ENCODE measurements at regions not wholly inside any gene's neighbourhood (a gene's known extent, or its start where the extent isn't known, plus 50 kb on each side); places are given as distances from the start of the nearest gene placed in this dataset.

DNA sequence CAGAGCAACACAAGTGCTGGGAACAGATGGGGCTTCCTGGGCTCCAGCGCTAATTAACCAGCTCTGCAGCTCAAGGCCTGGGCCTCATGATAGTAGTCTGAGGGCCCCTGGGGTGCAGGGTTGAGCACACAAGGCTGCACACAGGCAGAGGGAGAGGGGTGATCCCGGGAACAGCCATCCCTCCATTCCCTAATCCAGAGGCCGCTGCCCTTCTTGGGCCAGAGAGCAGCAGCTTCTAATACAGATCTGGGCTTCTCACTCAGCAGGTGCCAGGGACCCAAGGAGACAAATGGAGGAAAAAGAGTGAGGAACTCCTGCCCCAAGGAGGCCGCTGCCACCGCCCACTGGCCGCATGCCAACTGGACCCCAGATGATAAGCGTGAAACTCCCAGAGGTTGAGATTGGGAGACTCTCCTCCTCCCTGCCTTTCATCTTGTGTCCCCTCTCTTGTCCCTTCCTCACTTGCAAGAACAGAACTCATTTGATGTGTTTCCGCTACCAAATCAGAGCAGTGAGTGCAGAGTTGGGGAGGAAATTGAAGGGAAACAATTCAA, 58.0 kb upstream of the IFNAR2 start:
- Histone ChIP-seq H3K9me3 (ENCODE audit: insufficient read depth, low read depth, low read length) (peaks cover 3% of the 10 kb centered on the region), H2AFZ (ENCODE audit: low read depth, low read length) (no peak overlapping the region), H3K36me3 (ENCODE audit: insufficient read depth, low read length) (no peaks in the 10 kb centered on the region), H3K4me3 (ENCODE audit: insufficient read depth, low read depth, low read length) (no peak overlapping the region), H3K27me3 (ENCODE audit: insufficient read depth, low read length) (peaks cover 15% of the 10 kb centered on the region), H3K4me2 (ENCODE audit: low read length) (no peak overlapping the region), H4K20me1 (ENCODE audit: insufficient read depth, low read length) (no peaks in the 10 kb centered on the region), H3K9ac (ENCODE audit: low read length) (no peak overlapping the region), H3K79me2 (ENCODE audit: insufficient read depth, low read length) (no peaks in the 10 kb centered on the region), H3K4me1 (ENCODE audit: insufficient read depth, low read length) (no peaks in the 10 kb centered on the region), H3K27ac (ENCODE audit: low read depth, low read length) (no peak overlapping the region)
- H3K4me3 Mint-ChIP-seq (ENCODE audit: unreplicated experiment), result no peak overlapping the region
- no peaks in the 10 kb centered on the region for H3K36me3 Mint-ChIP-seq (ENCODE audit: low read depth, unreplicated experiment)
- no peak for TF ChIP-seq EZH2 (IDR thresholded peaks at IDR 0.05; ENCODE audit: insufficient read depth, low read length)
- TF ChIP-seq, protein P1, sequence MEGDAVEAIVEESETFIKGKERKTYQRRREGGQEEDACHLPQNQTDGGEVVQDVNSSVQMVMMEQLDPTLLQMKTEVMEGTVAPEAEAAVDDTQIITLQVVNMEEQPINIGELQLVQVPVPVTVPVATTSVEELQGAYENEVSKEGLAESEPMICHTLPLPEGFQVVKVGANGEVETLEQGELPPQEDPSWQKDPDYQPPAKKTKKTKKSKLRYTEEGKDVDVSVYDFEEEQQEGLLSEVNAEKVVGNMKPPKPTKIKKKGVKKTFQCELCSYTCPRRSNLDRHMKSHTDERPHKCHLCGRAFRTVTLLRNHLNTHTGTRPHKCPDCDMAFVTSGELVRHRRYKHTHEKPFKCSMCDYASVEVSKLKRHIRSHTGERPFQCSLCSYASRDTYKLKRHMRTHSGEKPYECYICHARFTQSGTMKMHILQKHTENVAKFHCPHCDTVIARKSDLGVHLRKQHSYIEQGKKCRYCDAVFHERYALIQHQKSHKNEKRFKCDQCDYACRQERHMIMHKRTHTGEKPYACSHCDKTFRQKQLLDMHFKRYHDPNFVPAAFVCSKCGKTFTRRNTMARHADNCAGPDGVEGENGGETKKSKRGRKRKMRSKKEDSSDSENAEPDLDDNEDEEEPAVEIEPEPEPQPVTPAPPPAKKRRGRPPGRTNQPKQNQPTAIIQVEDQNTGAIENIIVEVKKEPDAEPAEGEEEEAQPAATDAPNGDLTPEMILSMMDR (IDR thresholded peaks at IDR 0.05; ENCODE audit: insufficient read depth, low read depth, low read length), result no peak
- DNase-seq (ENCODE audit: low read depth) (no peak), FAIRE-seq (no peak)
- no peaks in the 10 kb centered on the region for H3K4me1 Mint-ChIP-seq (ENCODE audit: low read depth, unreplicated experiment)
- peaks cover 29% of the 10 kb centered on the region for H3K27me3 Mint-ChIP-seq (ENCODE audit: low read depth, unreplicated experiment)
- H3K27ac Mint-ChIP-seq (ENCODE audit: unreplicated experiment), result no peak overlapping the region
- peaks cover 2% of the 10 kb centered on the region for H3K9me3 Mint-ChIP-seq (ENCODE audit: unreplicated experiment)

GRCh38 chr21:33174756-33175155, 55.0 kb upstream of the IFNAR2 start:
- Histone ChIP-seq H3K4me1 (ENCODE audit: insufficient read depth, low read length) (no peaks in the 10 kb centered on the region), H4K20me1 (ENCODE audit: insufficient read depth, low read length) (no peaks in the 10 kb centered on the region), H3K27me3 (ENCODE audit: insufficient read depth, low read length) (peaks cover 20% of the 10 kb centered on the region), H3K36me3 (ENCODE audit: insufficient read depth, low read length) (no peaks in the 10 kb centered on the region), H2AFZ (ENCODE audit: low read depth, low read length) (no peak overlapping the region), H3K9ac (ENCODE audit: low read length) (no peak overlapping the region), H3K9me3 (ENCODE audit: insufficient read depth, low read depth, low read length) (no peaks in the 10 kb centered on the region), H3K4me2 (ENCODE audit: low read length) (no peak overlapping the region), H3K79me2 (ENCODE audit: insufficient read depth, low read length) (no peaks in the 10 kb centered on the region), H3K27ac (ENCODE audit: low read depth, low read length) (no peak overlapping the region), H3K4me3 (ENCODE audit: insufficient read depth, low read depth, low read length) (no peak overlapping the region)
- Mint-ChIP-seq H3K9me3 (ENCODE audit: unreplicated experiment) (no peaks in the 10 kb centered on the region), H3K27me3 (ENCODE audit: low read depth, unreplicated experiment) (peaks cover 18% of the 10 kb centered on the region), H3K4me1 (ENCODE audit: low read depth, unreplicated experiment) (no peaks in the 10 kb centered on the region), H3K36me3 (ENCODE audit: low read depth, unreplicated experiment) (no peaks in the 10 kb centered on the region), H3K27ac (ENCODE audit: unreplicated experiment) (no peak overlapping the region), H3K4me3 (ENCODE audit: unreplicated experiment) (no peak overlapping the region)
- DNase-seq (ENCODE audit: low read depth), result no peak
- TF ChIP-seq, protein P1 (IDR thresholded peaks at IDR 0.05; ENCODE audit: insufficient read depth, low read depth, low read length), result no peak
- no peak for TF ChIP-seq EZH2 (IDR thresholded peaks at IDR 0.05; ENCODE audit: insufficient read depth, low read length)
- no peak for FAIRE-seq
